ENCODE measurements at regions not wholly inside any gene's neighbourhood (a gene's known extent, or its start where the extent isn't known, plus 50 kb on each side); places are given as distances from the start of the nearest gene placed in this dataset.

- H3K9me3 ChIP-seq (ENCODE audit: insufficient read depth, low read length, severe bottlenecking) = no peaks in the 10 kb centered on the region
- no peak overlapping the region for H2AFZ ChIP-seq (ENCODE audit: low read depth, low read length)
- no peaks in the 10 kb centered on the region for H4K20me1 ChIP-seq (ENCODE audit: insufficient read depth, low read length)
- no peaks in the 10 kb centered on the region for H3K4me1 ChIP-seq (ENCODE audit: insufficient read depth, low read length)
- peaks cover 10% of the 10 kb centered on the region for H3K27me3 ChIP-seq (ENCODE audit: insufficient read depth, low read length, poor library complexity)
- H3K9ac ChIP-seq (ENCODE audit: low read depth, low read length) = no peak overlapping the region
- no peaks in the 10 kb centered on the region for H3K36me3 ChIP-seq (ENCODE audit: insufficient read depth, low read length)
- no peak overlapping the region for H3K27ac ChIP-seq (ENCODE audit: low read length)
- DNase-seq = no peak
- H3K4me3 ChIP-seq (ENCODE audit: low read depth in 1 of 2, low read length in 2 of 2) = no peak overlapping the region
- no peak overlapping the region for H3K4me2 ChIP-seq (ENCODE audit: insufficient read depth, low read length)
- H3K79me2 ChIP-seq (ENCODE audit: insufficient read depth, low read length) = no peaks in the 10 kb centered on the region
- no peak for ATAC-seq (ENCODE audit: insufficient read depth, low read depth)
- TF ChIP-seq CTCF (IDR thresholded peaks at IDR 0.05; ENCODE audit: borderline replicate concordance, extremely low read depth, low read length, poor library complexity, severe bottlenecking) (no peak), EZH2 (IDR thresholded peaks at IDR 0.05; ENCODE audit: borderline replicate concordance, low read depth, low read length, severe bottlenecking) (no peak)
These were observed 223.2 kb upstream of the E2F8 start for GRCh38 chr11:19463976-19464375.

DNA sequence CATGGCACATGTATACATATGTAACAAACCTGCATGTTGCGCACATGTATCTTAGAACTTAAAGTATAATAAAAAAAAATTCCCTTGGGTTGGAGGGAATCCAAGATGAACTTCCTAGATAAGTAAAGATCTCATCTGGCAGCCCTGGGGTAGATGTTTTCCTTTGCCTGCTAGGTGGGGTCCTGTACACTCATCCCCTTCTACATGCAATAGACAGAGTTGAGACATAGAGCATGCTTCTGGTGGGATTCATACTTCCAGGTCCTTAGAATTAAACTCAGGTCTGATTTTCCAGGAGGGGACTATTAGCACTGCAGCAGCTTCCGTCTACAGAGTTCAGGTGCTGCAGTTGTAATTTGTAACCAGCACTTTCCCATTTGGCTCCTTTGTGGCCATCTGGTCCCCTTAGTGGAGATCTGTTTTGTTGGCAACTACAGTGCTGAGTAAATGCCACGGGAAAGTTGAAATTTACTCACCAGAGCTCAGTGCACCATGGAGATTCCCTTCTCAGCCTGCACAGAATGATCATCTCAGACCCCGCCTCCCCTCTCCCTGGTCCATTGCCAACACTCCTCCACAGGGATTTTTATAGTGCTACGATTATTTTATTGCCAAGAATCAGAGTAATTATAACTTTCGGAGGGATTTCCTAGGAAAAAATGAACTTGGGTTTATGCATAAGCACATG lies 220.1 kb upstream of the E2F8 start:
- Histone ChIP-seq H3K27me3 (ENCODE audit: insufficient read depth, low read length, poor library complexity) (peaks cover 12% of the 10 kb centered on the region), H3K4me3 (ENCODE audit: low read depth in 1 of 2, low read length in 2 of 2) (no peak overlapping the region), H4K20me1 (ENCODE audit: insufficient read depth, low read length) (no peaks in the 10 kb centered on the region), H3K4me2 (ENCODE audit: insufficient read depth, low read length) (no peak overlapping the region), H3K79me2 (ENCODE audit: insufficient read depth, low read length) (no peaks in the 10 kb centered on the region), H3K27ac (ENCODE audit: low read length) (no peak overlapping the region), H3K9ac (ENCODE audit: low read depth, low read length) (no peak overlapping the region), H3K9me3 (ENCODE audit: insufficient read depth, low read length, severe bottlenecking) (no peaks in the 10 kb centered on the region), H2AFZ (ENCODE audit: low read depth, low read length) (no peak overlapping the region), H3K36me3 (ENCODE audit: insufficient read depth, low read length) (no peaks in the 10 kb centered on the region), H3K4me1 (ENCODE audit: insufficient read depth, low read length) (no peaks in the 10 kb centered on the region)
- no peak for DNase-seq
- no peak for ATAC-seq (ENCODE audit: insufficient read depth, low read depth)
- TF ChIP-seq EZH2 (IDR thresholded peaks at IDR 0.05; ENCODE audit: borderline replicate concordance, low read depth, low read length, severe bottlenecking) = no peak
- TF ChIP-seq CTCF (IDR thresholded peaks at IDR 0.05; ENCODE audit: borderline replicate concordance, extremely low read depth, low read length, poor library complexity, severe bottlenecking) = no peak

GRCh38 chr11:19459240-19459639 lies 218.5 kb upstream of the E2F8 start:
- ATAC-seq (ENCODE audit: insufficient read depth, low read depth) (no peak), DNase-seq (no peak)
- H3K79me2 ChIP-seq (ENCODE audit: insufficient read depth, low read length) = no peaks in the 10 kb centered on the region
- no peaks in the 10 kb centered on the region for H3K9me3 ChIP-seq (ENCODE audit: insufficient read depth, low read length, severe bottlenecking)
- no peaks in the 10 kb centered on the region for H4K20me1 ChIP-seq (ENCODE audit: insufficient read depth, low read length)
- H3K4me2 ChIP-seq (ENCODE audit: insufficient read depth, low read length) = no peak overlapping the region
- H3K27ac ChIP-seq (ENCODE audit: low read length) = no peak overlapping the region
- no peak overlapping the region for H3K4me3 ChIP-seq (ENCODE audit: low read depth in 1 of 2, low read length in 2 of 2)
- H3K9ac ChIP-seq (ENCODE audit: low read depth, low read length) = no peak overlapping the region
- H2AFZ ChIP-seq (ENCODE audit: low read depth, low read length) = no peak overlapping the region
- H3K36me3 ChIP-seq (ENCODE audit: insufficient read depth, low read length) = no peaks in the 10 kb centered on the region
- TF ChIP-seq EZH2 (IDR thresholded peaks at IDR 0.05; ENCODE audit: borderline replicate concordance, low read depth, low read length, severe bottlenecking) = no peak
- no peak for TF ChIP-seq CTCF (IDR thresholded peaks at IDR 0.05; ENCODE audit: borderline replicate concordance, extremely low read depth, low read length, poor library complexity, severe bottlenecking)
- H3K4me1 ChIP-seq (ENCODE audit: insufficient read depth, low read length) = no peaks in the 10 kb centered on the region
- peaks cover 15% of the 10 kb centered on the region for H3K27me3 ChIP-seq (ENCODE audit: insufficient read depth, low read length, poor library complexity)
